ENCODE measurements at regions not wholly inside any gene's neighbourhood (a gene's known extent, or its start where the extent isn't known, plus 50 kb on each side); places are given as distances from the start of the nearest gene placed in this dataset.
"Not testable (repeated sequence)": the region's sequence is repeated elsewhere in the genome, so short reads cannot be mapped to it uniquely, and the experiment has no call there.

DNA sequence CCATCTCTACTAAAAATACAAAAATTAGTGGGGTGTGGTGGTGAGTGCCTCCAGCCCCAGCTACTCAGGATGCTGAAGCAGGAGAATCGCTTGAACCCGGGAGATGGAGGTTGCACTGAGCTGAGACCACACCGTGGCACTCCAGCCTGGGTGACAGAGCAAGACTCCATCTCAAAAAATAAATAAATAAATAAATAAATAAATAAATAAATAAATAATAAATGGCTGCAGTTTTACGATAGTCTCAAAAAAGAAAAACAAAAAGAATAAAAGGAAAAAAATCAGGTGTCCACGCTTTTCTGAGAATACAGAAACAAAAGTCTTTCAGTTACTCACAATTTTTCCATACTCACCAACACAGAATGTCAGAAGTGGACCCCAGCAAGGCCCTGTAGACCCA, 138.4 kb downstream of the ATL2 start:
- TF ChIP-seq, protein P1, sequence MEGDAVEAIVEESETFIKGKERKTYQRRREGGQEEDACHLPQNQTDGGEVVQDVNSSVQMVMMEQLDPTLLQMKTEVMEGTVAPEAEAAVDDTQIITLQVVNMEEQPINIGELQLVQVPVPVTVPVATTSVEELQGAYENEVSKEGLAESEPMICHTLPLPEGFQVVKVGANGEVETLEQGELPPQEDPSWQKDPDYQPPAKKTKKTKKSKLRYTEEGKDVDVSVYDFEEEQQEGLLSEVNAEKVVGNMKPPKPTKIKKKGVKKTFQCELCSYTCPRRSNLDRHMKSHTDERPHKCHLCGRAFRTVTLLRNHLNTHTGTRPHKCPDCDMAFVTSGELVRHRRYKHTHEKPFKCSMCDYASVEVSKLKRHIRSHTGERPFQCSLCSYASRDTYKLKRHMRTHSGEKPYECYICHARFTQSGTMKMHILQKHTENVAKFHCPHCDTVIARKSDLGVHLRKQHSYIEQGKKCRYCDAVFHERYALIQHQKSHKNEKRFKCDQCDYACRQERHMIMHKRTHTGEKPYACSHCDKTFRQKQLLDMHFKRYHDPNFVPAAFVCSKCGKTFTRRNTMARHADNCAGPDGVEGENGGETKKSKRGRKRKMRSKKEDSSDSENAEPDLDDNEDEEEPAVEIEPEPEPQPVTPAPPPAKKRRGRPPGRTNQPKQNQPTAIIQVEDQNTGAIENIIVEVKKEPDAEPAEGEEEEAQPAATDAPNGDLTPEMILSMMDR (IDR thresholded peaks at IDR 0.05), result not testable (repeated sequence)
- not testable (repeated sequence) for TF ChIP-seq POLR2A, POLR2AphosphoS5 (IDR thresholded peaks at IDR 0.05)

Measured in upper lobe of left lung (tissue), 4 donors.